Pons (tissue), 1 donor: ENCODE measurements at regions not wholly inside any gene's neighbourhood (a gene's known extent, or its start where the extent isn't known, plus 50 kb on each side); places are given as distances from the start of the nearest gene placed in this dataset.

Source experiments
- DNase-seq: peaks from one replicate; pipeline ENCODE4 v3.0.0-alpha.2; 2016; ENCODE audit warnings: low spot score

DNA sequence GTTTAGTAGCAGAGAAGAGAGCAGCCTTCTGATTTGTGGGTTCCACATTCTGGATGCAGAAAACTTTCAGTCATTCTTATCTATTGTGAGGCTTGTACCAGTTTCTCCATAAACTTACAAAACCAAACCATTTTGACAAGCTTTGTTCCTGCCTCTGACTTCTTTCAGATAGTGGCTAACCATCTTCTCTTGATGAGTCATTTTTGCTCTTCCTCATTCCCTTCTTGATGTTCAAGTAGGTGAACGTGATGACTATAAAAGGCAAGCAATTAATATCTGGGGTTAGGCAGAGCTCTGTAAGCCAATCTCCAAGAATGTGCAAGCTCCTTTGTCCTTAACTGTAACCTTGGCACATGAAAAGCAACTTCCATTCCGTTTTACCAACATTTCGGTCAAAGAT, 2083.1 kb upstream of the PIK3C3 start:
- no peak for DNase-seq

DNA sequence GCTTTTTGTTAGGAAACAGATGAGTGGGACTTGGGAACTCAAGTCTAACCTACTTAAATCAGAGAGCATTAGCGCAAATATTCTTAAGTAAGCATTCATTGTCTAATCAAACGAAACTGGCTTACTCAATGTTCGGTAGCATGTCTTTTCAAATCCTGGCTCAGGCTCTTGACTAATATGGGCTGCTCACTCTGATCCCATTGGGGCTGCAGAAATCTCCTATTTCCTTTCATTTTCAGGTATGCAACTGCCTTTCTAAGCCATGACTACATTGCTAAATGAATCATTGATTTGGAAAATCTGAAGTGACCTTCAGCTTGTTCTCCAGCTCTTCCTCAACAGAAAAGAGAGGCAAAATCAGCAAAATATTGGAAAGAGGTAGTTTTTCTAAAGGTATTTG, 2084.4 kb upstream of the PIK3C3 start:
- DNase-seq, result no peak

DNA sequence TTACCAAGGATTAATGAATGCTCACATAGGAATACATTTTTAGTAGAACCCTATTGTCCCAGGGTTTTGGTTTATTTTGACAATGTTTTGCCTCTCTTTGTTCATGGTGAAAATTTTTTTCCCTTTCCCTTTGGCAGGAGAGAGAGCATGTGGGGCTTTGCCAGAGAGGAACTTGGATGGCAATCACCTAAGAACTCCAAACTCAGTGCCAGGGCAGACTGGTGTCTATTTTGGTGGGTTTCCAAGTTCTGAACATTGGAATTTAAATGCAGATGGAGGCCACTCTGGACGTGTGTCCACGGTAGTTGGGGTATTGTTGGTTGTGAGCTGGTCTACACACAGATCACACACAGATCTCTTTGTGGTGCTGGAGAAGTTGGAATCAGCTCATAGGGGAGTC, 2091.1 kb upstream of the PIK3C3 start:
- DNase-seq, result peak; percentile 32

DNA sequence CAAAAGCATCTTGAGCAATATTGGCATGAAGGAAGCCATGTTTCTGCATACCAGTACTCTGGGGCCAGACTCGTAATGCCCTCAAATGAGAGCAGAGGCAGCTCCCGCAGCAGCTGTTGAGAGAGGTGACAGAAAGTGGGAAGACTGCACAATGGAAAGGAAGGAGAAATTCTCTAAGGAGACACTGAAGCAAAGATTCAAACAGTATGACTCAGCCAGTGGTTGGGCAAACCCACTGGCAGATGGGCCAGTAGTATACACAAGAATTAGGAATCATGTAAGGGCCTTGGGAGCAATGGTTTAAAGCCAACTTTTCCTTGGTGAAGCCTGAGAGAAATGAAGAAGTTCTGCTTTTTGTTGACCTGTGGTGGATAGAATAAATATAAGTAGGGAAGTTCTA, 2092.7 kb upstream of the PIK3C3 start:
- DNase-seq, result no peak

DNA sequence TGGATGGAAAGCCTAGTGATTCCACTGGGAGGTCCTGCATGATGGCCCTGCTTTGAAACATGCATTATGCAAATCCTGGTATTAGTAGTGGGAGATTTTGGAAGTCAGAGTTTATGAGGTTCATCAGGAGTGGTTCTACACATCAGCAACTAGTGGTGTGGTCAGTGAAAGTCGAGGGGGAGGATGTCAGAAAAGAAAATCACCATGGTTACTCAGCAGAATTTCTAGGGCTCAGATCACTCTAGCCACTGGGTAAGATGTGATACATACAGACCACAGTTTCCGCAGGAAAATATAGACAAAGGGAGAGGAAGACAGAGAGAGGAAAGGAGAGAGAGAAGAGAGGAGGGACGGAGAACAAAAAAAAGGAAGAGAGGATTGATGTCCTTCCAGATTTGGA, 2100.7 kb upstream of the PIK3C3 start:
- no peak for DNase-seq

DNA sequence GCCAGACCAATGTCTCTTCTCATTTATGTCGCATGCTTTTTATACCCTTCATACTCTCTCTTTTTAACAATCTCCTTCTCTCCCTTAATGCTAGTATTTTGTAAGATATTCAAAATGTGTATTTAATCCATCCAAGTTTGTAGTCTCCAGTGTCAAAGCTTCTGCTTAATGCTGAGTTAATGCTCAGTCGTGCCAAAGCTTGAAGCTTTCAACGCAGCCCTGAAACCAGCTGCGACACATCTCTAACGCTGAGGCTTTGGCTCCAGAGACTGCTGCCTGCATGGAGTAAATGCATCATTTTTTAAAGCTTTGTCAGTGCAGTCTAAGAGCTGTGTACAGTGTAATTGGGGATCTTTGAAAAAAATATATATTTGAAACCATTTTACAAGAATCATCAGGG, 2108.8 kb upstream of the PIK3C3 start:
- DNase-seq, result no peak

DNA sequence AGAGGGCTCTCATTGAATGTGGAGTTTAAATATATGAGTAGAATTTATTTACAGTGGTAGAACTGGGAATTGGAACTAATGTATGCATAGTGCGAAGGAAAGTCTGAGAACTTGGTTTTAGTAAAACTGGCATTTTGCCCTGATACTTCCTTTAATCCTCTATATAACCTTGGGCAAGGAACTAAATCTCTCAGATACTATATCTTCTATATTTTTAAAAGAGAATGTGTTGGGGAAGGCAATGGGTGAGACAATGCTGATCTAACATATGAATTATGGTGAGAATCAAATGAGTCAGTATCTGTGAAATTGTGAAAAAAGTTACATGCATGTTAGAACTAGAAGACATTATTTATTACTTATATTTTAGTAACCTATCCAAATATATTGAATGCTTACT, 2109.4 kb upstream of the PIK3C3 start:
- no peak for DNase-seq

DNA sequence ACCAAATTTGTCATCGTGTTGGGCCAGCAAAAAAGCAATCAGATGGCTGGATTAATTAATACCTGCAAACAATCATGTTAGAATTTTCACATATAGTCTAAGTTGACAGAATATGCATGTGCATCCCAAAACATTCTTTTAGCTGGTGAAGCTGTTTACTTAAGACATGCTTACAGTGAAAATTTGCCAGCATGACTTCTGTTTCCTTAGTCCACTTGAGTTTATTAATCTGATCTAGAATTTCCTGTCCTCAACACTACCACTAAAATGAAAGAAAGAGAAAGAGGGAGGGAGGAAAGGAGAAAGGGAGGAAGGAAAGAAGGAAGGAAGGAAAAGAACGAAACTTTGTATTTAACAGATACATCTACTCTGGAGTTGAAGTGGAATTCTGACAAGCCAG, 2109.9 kb upstream of the PIK3C3 start:
- no peak for DNase-seq

DNA sequence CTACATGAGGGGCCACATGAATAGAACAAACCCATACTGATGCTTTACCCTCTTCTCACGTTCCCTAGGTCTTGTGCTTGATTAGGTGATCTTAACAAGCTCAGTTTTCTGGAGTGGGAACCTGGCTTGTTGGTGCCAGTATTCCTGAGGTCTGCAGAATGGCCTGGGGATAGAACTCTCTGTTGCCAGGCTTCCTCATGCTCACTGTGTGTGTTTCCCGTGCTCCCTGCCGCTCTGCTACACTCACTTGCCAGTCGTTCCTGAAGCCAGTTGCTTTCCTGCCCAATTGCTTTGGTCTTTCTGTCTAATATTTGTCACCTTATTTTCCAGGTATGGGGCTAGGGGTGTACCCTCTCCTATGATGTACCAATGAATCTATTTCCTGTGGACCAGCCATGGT, 2111.5 kb upstream of the PIK3C3 start:
- no peak for DNase-seq

DNA sequence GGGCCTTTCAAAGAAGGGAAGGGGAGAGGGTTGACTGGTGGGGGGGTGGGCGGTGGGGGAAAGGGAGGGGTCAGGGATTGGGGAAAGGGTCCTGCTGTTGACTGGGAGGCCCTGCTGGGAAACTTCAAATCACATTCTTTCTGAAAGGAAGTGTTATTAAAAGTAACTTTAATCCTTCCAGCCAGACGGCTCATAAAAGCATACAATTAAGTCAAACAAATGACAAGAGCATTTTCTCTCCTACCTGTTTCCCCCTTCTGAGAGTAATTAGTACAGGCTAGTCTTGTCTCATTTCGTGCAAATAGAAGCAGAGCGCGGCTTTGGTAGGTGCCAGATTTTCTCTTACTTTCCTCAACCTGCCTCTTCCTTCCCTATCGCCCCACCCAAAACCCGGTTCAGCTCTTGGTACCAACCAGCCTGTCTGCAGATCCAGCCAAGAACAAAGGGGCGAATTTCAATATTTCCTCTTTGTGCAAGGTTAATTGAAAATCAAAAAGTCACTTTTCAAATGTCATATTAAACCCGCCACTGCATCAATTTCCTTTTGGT, 2112.6 kb upstream of the PIK3C3 start:
- DNase-seq, result no peak

DNA sequence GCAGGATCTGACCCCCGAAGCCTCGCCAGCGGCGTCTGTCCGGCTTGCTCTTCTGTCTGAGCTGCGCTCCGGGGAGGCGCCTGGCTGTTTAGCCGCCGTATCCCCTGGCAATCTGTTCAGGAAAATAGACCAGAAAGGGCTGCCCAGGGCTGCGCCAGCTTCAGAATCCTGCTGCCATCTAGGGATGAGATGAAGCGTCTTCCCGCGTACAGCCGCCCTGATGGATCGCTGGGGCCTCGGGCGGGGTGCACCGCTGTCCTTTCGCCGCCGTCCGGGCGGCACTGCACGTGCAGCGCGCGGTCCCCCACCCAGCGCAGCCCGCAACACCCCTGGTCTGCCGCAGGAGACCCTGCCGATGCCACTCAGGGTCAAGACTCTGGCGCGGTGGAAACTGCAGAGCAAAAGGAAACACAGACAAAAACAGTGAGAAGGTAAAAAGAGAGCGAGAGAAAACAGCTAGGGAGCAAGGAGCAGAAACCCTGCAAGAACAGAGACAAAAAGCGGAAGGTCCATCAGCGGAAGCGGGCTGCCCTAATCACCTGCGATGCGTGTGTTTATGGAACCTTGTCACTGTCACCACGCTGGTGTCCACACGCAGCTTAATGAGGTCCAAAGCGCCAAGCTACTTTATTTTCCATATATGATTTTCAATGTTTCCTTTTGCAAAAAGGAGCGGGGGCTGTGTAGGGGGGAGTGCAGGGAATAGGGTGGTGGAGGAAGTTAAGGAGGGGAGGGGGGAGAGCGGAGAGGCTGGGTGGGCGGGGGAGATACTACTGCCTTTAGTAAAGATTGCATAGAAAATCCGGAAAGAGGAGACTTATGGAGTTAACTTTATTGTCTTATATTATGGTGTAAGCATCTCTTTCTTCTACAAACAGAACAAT, 2113.3 kb upstream of the PIK3C3 start:
- peak; percentile 73 for DNase-seq

DNA sequence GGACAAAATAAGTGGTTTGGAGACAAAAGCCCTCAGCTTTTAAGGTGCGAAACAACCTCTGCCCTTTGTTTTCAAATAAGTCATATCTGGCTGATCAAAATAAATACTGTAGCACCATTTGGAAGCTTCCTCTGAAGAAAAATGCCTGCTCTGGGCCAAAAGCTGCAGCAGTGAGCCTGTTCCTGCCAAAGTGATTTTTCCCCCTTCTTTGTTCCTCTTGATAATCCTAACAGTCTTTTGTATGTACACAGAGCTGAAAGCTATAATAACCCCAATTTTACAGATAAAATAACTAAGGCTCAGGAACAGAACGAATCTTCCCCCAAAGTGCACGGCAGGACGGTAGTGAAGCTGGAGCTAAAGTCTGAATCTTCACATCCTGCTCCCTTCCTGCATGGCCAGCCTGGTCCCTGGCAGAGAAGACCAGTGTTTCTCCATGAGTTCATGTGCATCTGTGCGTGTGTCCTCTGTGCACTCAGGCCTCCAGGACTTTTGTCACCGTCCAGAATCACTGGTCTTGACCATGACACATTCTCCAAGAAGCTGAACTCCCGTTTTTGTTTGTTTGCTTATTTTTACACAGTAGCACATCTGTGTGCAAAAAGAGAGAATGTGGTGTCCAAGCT, 2114.1 kb upstream of the PIK3C3 start:
- DNase-seq, result peak; percentile 16

DNA sequence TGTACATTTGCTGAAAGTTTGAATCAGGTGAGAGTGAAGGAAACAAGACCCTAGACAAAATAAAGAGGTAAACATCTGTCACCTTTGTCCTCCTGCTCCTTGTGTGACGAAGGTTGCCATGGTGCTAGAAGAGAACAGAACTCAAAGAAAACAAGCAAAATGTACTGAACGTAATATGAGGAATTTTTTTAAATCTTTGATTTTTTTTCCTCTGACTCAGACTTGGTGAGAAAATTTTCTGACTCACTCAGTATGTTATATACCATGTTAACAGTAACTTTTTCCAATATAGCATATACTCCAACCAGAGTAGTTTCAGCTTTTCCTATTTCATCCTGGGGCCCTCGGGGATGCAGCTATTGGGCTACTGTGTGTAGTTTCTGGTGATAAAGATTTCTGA, 2114.6 kb upstream of the PIK3C3 start:
- DNase-seq, result no peak

DNA sequence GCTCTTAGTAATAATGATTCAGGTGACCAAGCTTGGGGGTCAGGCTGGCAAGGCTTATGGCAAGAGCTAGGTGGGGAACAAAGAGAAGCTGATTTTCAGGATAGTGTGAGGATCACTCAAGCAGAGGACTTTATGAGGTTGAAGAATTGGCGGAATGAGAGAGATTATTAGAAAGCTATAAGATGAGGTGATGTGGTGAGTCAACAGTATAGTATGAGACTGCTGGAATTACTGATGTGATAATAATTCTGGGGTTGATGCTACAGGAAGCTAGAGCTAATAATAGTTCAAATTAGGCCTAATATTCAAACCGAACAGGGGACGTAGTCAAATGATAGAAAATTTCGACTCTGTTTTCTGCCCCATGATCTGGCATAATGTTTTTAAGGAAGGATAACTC, 2115.3 kb upstream of the PIK3C3 start:
- DNase-seq, result no peak

DNA sequence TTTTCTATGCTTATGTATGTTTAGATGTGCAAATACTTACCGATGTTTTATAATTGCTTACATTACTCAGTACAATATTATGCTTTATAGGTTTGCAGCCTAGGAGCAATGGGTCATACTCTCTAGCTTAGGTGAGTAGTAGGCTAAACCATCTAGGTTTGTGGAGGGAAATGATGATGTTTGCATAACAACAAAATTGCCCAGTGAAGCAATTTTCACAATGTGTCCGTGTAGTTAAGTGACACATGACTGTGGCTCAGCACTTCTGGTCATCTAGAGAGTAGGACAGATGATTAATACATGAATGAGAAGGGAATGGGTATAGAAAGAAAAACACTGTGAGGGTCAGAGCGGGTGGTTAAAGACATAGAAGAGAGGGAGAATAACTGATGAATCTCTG, 2116.2 kb upstream of the PIK3C3 start:
- DNase-seq, result no peak

DNA sequence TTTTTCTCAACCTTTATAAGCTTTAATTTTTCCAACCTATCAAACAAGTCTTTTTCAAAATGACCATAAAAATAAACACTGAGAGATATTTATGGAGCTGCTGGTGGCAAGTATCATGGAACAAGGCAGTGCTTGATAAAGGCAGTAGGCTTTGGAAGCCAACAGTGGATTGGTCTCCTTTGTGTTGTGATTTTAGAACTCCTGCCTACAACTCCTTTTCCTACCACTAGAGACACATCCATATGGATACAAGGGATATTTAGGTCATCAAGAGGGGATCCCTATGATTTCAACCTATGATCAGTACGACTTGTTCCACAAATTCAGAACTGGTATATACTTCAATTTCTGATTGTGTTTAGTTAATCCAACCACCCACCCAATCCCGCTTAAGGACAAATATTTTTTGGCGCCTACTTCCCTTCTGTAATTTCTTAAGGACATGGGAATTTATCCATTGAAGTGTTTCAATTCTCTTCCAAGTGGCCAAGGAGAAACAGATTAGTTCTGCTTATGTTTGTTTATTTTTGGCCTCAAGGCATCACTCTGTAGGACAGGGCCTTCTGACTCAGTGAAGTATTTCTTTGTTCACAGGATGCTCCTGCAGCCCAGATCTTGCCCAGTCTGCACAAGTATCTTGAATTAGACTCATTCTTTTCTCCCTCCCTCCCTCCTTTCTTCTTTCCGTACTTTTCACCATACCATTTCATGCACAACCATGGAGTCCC, 2119.6 kb upstream of the PIK3C3 start:
- no peak for DNase-seq

DNA sequence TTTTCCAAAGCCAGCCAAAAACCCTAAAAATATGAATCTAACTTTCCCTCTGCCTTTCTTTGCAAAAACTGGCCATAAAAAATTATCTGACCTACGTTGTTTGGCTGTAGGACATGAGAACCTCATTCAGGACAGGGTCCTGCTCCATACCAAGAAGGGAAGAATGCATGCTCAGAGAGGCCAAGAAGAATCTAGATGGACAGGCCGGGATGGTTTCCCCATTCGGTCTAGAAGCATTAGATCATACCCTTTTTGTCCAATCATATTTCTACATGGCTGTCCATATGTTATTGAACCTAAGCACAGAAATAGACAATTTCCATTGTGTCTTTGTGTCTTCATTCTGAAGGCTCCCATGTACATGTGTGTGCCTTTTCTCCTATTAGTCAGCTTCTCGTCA, 2120.4 kb upstream of the PIK3C3 start:
- no peak for DNase-seq

DNA sequence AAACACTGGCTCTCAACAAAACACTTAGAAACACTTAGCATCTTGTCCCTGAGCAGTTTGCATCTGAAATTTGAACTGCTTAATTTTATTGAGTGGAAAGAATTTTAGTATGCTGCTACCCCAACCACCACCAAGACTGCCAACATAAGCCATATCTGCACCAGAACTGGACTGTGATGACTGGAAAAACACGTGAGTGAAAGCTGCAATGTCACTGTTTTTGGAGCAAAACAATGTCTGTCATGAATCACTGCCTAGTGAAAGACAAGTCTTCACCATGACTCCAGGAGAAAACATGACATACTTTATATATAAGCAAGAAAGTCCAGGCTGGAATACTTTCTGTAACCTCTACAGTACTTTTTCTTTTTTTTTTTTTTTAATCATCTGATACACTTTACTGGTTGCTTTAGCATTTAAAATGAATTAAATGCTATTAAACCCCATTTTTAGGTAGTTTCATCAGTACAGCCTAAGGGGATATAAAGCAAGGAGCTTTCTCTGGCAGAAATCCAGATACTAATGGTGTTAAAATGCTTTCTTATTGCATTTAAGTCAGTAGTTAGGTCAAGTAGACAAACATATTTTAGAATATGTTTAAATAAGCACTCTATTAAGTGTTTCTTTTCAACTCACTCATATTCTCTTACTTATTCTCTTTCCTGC, 2129.4 kb upstream of the PIK3C3 start:
- no peak for DNase-seq

DNA sequence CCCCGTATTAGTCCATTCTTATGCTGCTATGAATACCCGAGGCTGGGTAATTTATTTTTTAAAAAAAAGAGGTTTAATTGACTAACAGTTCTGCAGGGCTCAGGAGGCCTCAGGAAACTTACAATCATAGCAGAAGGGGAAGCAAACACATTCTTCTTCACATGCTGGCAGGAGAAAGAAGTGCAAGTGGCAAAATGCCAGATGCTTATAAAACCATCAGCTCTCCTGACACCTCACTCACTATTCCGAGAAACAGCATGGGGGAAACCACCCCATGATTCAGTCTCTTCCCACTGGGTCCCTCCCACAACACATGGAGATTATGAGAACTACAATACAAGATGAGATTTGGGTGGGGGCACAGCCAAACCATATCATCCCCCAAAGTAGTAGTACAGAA, 2148.5 kb upstream of the PIK3C3 start:
- no peak for DNase-seq

DNA sequence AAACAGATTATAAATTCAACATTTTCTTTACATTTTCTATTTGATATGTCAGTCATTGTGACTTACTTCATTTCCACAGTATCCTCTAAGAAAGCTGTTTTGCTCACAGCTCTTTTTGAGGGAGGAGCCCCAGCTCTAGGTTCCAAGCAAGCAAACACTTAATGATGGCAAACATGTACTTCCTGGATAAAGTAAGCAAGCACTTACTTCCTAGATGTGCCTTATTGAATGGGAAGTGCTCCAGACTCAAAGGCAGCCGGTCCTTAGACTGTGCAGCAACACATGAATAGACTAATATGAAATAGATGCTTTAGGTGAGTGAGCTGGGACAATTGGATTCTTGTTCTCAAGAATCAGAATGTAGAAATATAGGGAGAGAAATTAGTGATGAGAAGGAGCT, 2149.8 kb upstream of the PIK3C3 start:
- DNase-seq, result no peak

DNA sequence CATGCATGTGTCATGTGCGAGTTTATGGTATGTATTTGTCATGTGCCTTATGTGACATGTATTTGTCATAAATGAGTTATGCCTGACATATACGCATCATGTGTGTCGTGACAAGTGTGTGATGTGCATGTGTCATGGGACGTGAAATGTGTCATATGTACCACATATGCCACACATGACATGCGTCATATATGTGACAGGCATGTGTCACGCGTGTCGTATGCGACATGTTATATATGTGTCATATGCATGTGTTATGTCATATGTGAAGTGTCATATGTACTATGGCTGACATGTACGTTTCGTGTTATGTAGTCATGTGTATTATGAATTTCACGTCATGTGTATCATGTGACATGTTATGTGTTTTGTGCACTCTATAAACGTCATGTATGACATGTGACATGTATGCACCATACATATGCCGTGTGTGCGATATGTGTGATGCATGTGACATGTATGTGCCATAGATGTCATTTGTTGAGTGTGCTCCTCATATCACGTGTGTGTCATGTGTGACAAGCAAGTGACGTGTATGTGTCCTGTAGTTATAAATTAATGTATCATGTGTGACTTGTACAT, 2152.3 kb upstream of the PIK3C3 start:
- no peak for DNase-seq

DNA sequence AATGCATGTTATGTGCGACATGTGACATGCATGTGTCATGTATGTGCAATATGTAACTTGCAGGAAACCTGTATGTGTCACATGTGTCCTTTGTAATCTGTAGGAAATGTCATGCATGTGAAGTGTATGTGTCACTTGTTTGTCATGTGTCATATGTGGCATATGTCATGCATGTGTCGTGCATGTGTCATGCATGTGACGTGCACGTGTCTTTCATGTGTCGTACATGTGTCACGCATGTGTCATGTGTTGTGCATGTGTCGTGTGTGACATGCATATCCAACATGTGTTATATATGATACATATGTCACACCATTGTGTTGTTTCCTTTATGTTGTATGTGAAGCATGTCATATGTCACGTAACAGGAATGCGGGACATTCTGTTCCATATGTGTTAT, 2153.2 kb upstream of the PIK3C3 start:
- no peak for DNase-seq
